Pancreas (tissue), 10 donors: ENCODE measurements at regions not wholly inside any gene's neighbourhood (a gene's known extent, or its start where the extent isn't known, plus 50 kb on each side); places are given as distances from the start of the nearest gene placed in this dataset.

ENCODE experiments used
- ATAC-seq, 4 donors: fragments of 200-7000 bp; cut with Tn5 transposase; one replicate each; pipeline versions ENCODE4 v1.8.0 to v1.9.1; 2020; ENCODE audit warnings: mild to moderate bottlenecking in 4 of 4, moderate library complexity in 4 of 4
- DNase-seq, 6 donors: peaks; one replicate each; pipeline ENCODE4 v3.0.0-alpha.2; 2020
- FAIRE-seq: peaks from 2 replicates; lab custom pipeline; 2012; peaks lifted over from hg19 to GRCh38; lab: Jason Lieb, UNC
- H3K27ac ChIP-seq, 4 donors: fragments of 200-600 bp; sonication (generic); 1 replicate in 3 of 4; 2 replicates in 1 of 4; pipeline versions ENCODE4 v1.5.0 to v1.8.0; 2020
- H3K27me3 ChIP-seq, 4 donors: fragments of 200-600 bp; one replicate each; pipeline ENCODE4 v1.8.0; 2021
- H3K36me3 ChIP-seq, 3 donors: fragments of 200-600 bp; sonication (generic) in 1 of 3; one replicate each; pipeline versions ENCODE4 v1.5.0 to v1.8.0; 2020 to 2021
- H3K4me1 ChIP-seq, 3 donors: fragments of 200-600 bp; one replicate each; pipeline ENCODE4 v1.8.0; 2021
- H3K4me3 ChIP-seq, 4 donors: fragments of 200-600 bp; sonication (generic) in 2 of 4; one replicate each; pipeline versions ENCODE4 v1.5.0 to v1.8.0; 2020 to 2021
- H3K9me3 ChIP-seq, 4 donors: fragments of 200-600 bp; one replicate each; pipeline ENCODE4 v1.8.0; 2021
- WGBS, 2 donors: extraction: QIAGEN DNeasy Blood & Tissue Kit; methylation state at CpG; one replicate each; pipeline ENCODE4 v1.1.7; 2013; 5-methylcytosine and 5-hydroxymethylcytosine counted together
- intact Hi-C, 3 donors: fragments of 100-400 bp; cut with DNase I; formaldehyde crosslinking; loops; one replicate each; pipeline versions ENCODE4 v1.11.1 to v1.14.2; 2022
- TF ChIP-seq, protein P1 (sequence below), 4 donors: fragments of 200-600 bp; sonication (generic) in 3 of 4; IDR thresholded peaks; one replicate each; pipeline versions ENCODE4 v1.5.0 to v1.8.0; 2021; ENCODE audit warnings: antibody characterized with exemption in 4 of 4
- donor health status: healthy with polysubstance abuse.
- donor health status: DM: no; HTN: no; CAD: no; lungs with moderate emphysema.
- donor health status: DM: no; HTN: no; CAD: no.
- donor health status: control.
- donor health status: control.
- donor health status: Bipolar disorder and iron deficiency.
- donor health status: DM: yes; HTN: yes; CAD: no.
- donor health status: DM: no; HTN: no; CAD: no.
- donor health status: DM: no; HTN: no; CAD: no.
- donor health status: DM: yes; HTN: yes; CAD: no.

DNA sequence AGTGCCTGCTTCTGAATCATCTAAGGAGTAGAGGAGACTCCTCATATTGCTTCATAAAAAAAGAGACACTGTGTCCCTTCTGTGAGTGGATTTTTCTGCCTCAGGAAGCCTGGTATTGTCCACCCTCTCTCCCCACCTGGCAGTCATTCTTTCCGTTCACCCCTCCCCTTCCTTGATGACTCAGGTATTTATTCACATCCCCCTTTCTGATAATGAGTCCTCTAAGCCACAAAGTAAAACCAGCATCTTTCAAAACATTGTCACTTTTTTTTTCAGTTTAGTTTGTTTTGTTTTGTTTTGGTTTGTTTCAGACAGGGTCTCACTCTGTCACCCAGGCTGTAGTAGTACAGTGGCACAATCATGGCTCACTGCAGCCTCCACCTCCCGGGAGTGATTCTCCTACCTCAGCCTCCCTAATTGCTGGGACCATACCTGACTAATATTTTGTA is 65.2 kb upstream of the UBE2E1 start:
- Histone ChIP-seq H3K4me3 (no peak overlapping the region), H3K36me3 (no peaks in the 10 kb centered on the region), H3K27me3 (peaks cover 0 to 5% (median 0%) of the 10 kb centered on the region in 4 donors), H3K9me3 (no peaks in the 10 kb centered on the region), H3K27ac (no peak overlapping the region), H3K4me1 (peaks cover 11 to 25% (median 13%) of the 10 kb centered on the region in 3 donors)
- WGBS, 2 donors: 51 to 52% methylated on average over 2 of the region's 2 CpGs
- FAIRE-seq (no peak), ATAC-seq (peak in 2 of 4 donors; percentile 46 to 67), DNase-seq (no peak)
- intact Hi-C loops: no loop called here
- TF ChIP-seq, protein P1, sequence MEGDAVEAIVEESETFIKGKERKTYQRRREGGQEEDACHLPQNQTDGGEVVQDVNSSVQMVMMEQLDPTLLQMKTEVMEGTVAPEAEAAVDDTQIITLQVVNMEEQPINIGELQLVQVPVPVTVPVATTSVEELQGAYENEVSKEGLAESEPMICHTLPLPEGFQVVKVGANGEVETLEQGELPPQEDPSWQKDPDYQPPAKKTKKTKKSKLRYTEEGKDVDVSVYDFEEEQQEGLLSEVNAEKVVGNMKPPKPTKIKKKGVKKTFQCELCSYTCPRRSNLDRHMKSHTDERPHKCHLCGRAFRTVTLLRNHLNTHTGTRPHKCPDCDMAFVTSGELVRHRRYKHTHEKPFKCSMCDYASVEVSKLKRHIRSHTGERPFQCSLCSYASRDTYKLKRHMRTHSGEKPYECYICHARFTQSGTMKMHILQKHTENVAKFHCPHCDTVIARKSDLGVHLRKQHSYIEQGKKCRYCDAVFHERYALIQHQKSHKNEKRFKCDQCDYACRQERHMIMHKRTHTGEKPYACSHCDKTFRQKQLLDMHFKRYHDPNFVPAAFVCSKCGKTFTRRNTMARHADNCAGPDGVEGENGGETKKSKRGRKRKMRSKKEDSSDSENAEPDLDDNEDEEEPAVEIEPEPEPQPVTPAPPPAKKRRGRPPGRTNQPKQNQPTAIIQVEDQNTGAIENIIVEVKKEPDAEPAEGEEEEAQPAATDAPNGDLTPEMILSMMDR (IDR thresholded peaks at IDR 0.05): no peak

- intact Hi-C loops: no loop called here
- Histone ChIP-seq H3K4me1 (peaks cover 11 to 24% (median 13%) of the 10 kb centered on the region in 3 donors), H3K36me3 (no peaks in the 10 kb centered on the region), H3K9me3 (no peaks in the 10 kb centered on the region), H3K4me3 (no peak overlapping the region), H3K27ac (no peak overlapping the region), H3K27me3 (peaks cover 0 to 5% (median 0%) of the 10 kb centered on the region in 4 donors)
- 52 to 53% methylated on average over 7 of the region's 7 CpGs for WGBS, 2 donors
- peak in 1 of 6 donors; percentile 24 for DNase-seq
- TF ChIP-seq, protein P1 (IDR thresholded peaks at IDR 0.05): no peak
- FAIRE-seq: no peak
- peak; percentile 19 to 74 (median 48) for ATAC-seq
These were observed 64.6 kb upstream of the UBE2E1 start for GRCh38 chr3:23741036-23741706.

DNA sequence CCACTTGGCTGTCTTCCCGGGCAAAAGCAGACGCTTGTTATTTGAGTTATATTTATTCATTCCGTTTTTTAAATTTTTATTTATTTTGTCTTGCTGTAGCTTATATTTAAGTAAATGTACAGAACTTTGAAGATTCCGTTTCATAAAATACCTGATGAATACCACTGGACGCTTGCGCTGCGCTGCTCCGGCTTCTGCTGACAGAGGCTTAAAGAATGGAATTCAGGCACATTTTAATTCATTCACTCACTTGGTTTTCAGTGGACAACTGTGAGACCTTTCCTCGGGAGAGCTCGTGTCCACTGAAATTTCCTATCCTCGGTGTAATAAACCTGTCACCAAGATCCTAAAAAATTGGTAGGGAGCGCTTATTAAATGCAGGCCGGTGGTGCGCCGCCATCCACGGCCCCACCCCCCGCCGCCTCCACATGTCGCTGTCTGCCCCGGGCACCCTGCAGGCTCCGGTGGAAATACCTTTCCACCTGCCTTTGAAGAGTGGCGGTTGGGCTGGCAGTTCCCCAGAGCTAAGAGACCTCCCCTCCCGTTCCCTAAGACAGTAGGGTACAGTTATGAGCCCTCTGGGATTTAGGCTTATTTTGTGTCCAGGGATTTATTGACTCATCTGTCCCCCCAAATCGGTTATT is 62.5 kb upstream of the UBE2E1 start:
- intact Hi-C loops: no loop called here
- H3K36me3 ChIP-seq: no peaks in the 10 kb centered on the region
- H3K4me3 ChIP-seq: peak overlapping the region in 1 of 4 donors; percentile 11
- no peak for FAIRE-seq
- peak in 1 of 6 donors; percentile 31 for DNase-seq
- peaks cover 11 to 24% (median 13%) of the 10 kb centered on the region in 3 donors for H3K4me1 ChIP-seq
- peaks cover 0 to 5% (median 0%) of the 10 kb centered on the region in 4 donors for H3K27me3 ChIP-seq
- H3K27ac ChIP-seq: no peak overlapping the region
- TF ChIP-seq, protein P1 (IDR thresholded peaks at IDR 0.05): no peak
- 13 to 16% methylated on average over 24 of the region's 24 CpGs for WGBS, 2 donors
- ATAC-seq: peak; percentile 41 to 73 (median 59)
- H3K9me3 ChIP-seq: no peaks in the 10 kb centered on the region

- Histone ChIP-seq H3K4me3 (no peak overlapping the region), H3K4me1 (peaks cover 11 to 14% (median 13%) of the 10 kb centered on the region in 3 donors), H3K27me3 (peaks cover 0 to 5% (median 0%) of the 10 kb centered on the region in 4 donors), H3K36me3 (no peaks in the 10 kb centered on the region), H3K9me3 (no peaks in the 10 kb centered on the region), H3K27ac (no peak overlapping the region)
- DNase-seq (no peak), FAIRE-seq (no peak), ATAC-seq (no peak)
- intact Hi-C loops: no loop called here
- TF ChIP-seq, protein P1 (IDR thresholded peaks at IDR 0.05): no peak
- WGBS, 2 donors: 79 to 85% methylated on average over 7 of the region's 7 CpGs
These were observed 59.3 kb upstream of the UBE2E1 start for GRCh38 chr3:23746441-23746840.
